ENCODE measurements at regions not wholly inside any gene's neighbourhood (a gene's known extent, or its start where the extent isn't known, plus 50 kb on each side); places are given as distances from the start of the nearest gene placed in this dataset.

GRCh38 chr6:81166770-81167169 lies 585.7 kb downstream of the TENT5A start:
- no peaks in the 10 kb centered on the region for H3K9me3 ChIP-seq (ENCODE audit: control insufficient read depth, insufficient read depth, low read depth, low read length)
- no peak overlapping the region for H3K4me3 ChIP-seq (ENCODE audit: low read depth in 2 of 2, low read length in 2 of 2)
- H3K27me3 ChIP-seq (ENCODE audit: control insufficient read depth, insufficient read depth, low read length), result no peaks in the 10 kb centered on the region
- TF ChIP-seq REST (IDR thresholded peaks at IDR 0.05; ENCODE audit: insufficient read depth in 1 of 2, low read depth in 2 of 2, low read length in 1 of 2) (no peak), POLR2AphosphoS5 (IDR thresholded peaks at IDR 0.05; ENCODE audit: low read depth, low read length) (no peak), TCF7L2 (IDR thresholded peaks at IDR 0.05; ENCODE audit: low read depth, low read length) (no peak), SIN3A (IDR thresholded peaks at IDR 0.05; ENCODE audit: borderline replicate concordance, insufficient read depth, low read depth, low read length) (no peak)
- TF ChIP-seq, protein P1, sequence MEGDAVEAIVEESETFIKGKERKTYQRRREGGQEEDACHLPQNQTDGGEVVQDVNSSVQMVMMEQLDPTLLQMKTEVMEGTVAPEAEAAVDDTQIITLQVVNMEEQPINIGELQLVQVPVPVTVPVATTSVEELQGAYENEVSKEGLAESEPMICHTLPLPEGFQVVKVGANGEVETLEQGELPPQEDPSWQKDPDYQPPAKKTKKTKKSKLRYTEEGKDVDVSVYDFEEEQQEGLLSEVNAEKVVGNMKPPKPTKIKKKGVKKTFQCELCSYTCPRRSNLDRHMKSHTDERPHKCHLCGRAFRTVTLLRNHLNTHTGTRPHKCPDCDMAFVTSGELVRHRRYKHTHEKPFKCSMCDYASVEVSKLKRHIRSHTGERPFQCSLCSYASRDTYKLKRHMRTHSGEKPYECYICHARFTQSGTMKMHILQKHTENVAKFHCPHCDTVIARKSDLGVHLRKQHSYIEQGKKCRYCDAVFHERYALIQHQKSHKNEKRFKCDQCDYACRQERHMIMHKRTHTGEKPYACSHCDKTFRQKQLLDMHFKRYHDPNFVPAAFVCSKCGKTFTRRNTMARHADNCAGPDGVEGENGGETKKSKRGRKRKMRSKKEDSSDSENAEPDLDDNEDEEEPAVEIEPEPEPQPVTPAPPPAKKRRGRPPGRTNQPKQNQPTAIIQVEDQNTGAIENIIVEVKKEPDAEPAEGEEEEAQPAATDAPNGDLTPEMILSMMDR (IDR thresholded peaks at IDR 0.05), result no peak
- H3K4me1 ChIP-seq (ENCODE audit: control insufficient read depth, insufficient read depth, low read length), result no peaks in the 10 kb centered on the region
- no peak overlapping the region for H3K27ac ChIP-seq (ENCODE audit: low read length)
- in situ Hi-C loops (cut with HindIII; ENCODE audit: low pct_unique_long_range_greater_than_20kb, low sequenced_read_pairs), result no loop called here
- intact Hi-C loops (cut with micrococcal nuclease; ENCODE audit: unreplicated experiment), result no loop called here
- CTCF ChIA-PET, result no interaction called here
- ATAC-seq, result no peak
- DNase-seq (ENCODE audit: low read depth, low spot score), result no peak
- POLR2A ChIA-PET, result no interaction called here
- no peaks in the 10 kb centered on the region; the same call in 1 of the 2 replicates for H3K36me3 ChIP-seq (ENCODE audit: control insufficient read depth, insufficient read depth, low read length)
- no TSS peak for BruUV-seq (replicated peaks)

DNA sequence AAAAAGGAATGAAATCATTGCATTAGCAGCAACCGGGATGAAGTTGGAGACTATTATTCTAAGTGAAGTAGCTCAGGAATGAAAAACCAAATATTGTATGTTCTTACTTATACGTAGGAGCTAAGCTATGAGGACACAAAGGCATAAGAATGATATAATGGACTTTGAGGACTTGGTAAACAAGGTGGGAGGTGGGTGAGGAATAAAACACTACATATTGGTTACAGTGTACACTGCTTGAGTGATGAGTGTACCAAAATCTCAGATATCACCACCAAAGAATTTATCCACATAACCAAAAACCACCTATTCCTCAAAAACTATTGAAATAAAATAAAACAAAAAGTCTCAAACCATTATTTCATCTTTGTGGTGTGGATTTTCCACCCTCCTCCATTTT lies 593.5 kb downstream of the TENT5A start:
- ChIA-PET POLR2A (no interaction called here), CTCF (no interaction called here)
- H3K4me1 ChIP-seq (ENCODE audit: control insufficient read depth, insufficient read depth, low read length), result no peaks in the 10 kb centered on the region
- BruUV-seq (replicated peaks), result no TSS peak
- TF ChIP-seq POLR2AphosphoS5 (IDR thresholded peaks at IDR 0.05; ENCODE audit: low read depth, low read length) (no peak), SIN3A (IDR thresholded peaks at IDR 0.05; ENCODE audit: borderline replicate concordance, insufficient read depth, low read depth, low read length) (no peak), TCF7L2 (IDR thresholded peaks at IDR 0.05; ENCODE audit: low read depth, low read length) (no peak), REST (IDR thresholded peaks at IDR 0.05; ENCODE audit: insufficient read depth in 1 of 2, low read depth in 2 of 2, low read length in 1 of 2) (no peak)
- TF ChIP-seq, protein P1 (IDR thresholded peaks at IDR 0.05), result no peak
- no peaks in the 10 kb centered on the region for H3K36me3 ChIP-seq (ENCODE audit: control insufficient read depth, insufficient read depth, low read length)
- H3K9me3 ChIP-seq (ENCODE audit: control insufficient read depth, insufficient read depth, low read depth, low read length), result no peaks in the 10 kb centered on the region
- DNase-seq (ENCODE audit: low read depth, low spot score) (no peak), ATAC-seq (no peak)
- H3K4me3 ChIP-seq (ENCODE audit: low read depth in 2 of 2, low read length in 2 of 2), result no peak overlapping the region
- intact Hi-C loops (cut with micrococcal nuclease; ENCODE audit: unreplicated experiment), result no loop called here
- in situ Hi-C loops (cut with HindIII; ENCODE audit: low pct_unique_long_range_greater_than_20kb, low sequenced_read_pairs), result no loop called here
- no peak overlapping the region for H3K27ac ChIP-seq (ENCODE audit: low read length)
- H3K27me3 ChIP-seq (ENCODE audit: control insufficient read depth, insufficient read depth, low read length), result no peaks in the 10 kb centered on the region
